ENCODE measurements at regions not wholly inside any gene's neighbourhood (a gene's known extent, or its start where the extent isn't known, plus 50 kb on each side); places are given as distances from the start of the nearest gene placed in this dataset.

- TF ChIP-seq STAT1 (IDR thresholded peaks at IDR 0.05; ENCODE audit: unreplicated experiment) (no peak), JUNB (IDR thresholded peaks at IDR 0.05; ENCODE audit: unreplicated experiment) (no peak)
Measured at GRCh38 chr4:115883847-115884246, 770.4 kb upstream of the NDST4 start (continued).

- H3K4me1 Mint-ChIP-seq = 0 out of 3 replicates have a peak, but pooled peaks cover 5% of the 10 kb centered on the region
- H2AFZ ChIP-seq = peak overlapping the region; percentile 72; the same call in 1 of the 2 replicates
- H3K4me2 ChIP-seq = no peak overlapping the region
- H3K9me3 Mint-ChIP-seq = no peaks in the 10 kb centered on the region
- H3K27me3 Mint-ChIP-seq (ENCODE audit: insufficient read depth, low read depth, poor library complexity) = peaks cover 2% of the 10 kb centered on the region
- no peaks in the 10 kb centered on the region for H3K9me2 ChIP-seq (ENCODE audit: insufficient read depth)
- no peaks in the 10 kb centered on the region for H3K27me3 ChIP-seq (ENCODE audit: insufficient read depth)
- H3K79me2 ChIP-seq (replicated peaks; ENCODE audit: insufficient read depth) = no peaks in the 10 kb centered on the region
- H3K27ac Mint-ChIP-seq = no peak overlapping the region
- H3K36me3 ChIP-seq (ENCODE audit: insufficient read depth) = no peaks in the 10 kb centered on the region
- no peaks in the 10 kb centered on the region for H3F3A ChIP-seq (replicated peaks; ENCODE audit: low read depth)
- H3K36me3 Mint-ChIP-seq (ENCODE audit: low read depth) = no peaks in the 10 kb centered on the region
- no peak overlapping the region for H3K4me3 ChIP-seq
- DNase-seq (ENCODE audit: low spot score) = no peak
- TF ChIP-seq ZNF462 (CRISPR knock-in tag; IDR thresholded peaks at IDR 0.05) = no peak
- TF ChIP-seq REST (IDR thresholded peaks at IDR 0.05; ENCODE audit: unreplicated experiment) = no peak
- TF ChIP-seq POLR2AphosphoS5 (IDR thresholded peaks at IDR 0.05; ENCODE audit: low read depth) = no peak
- TF ChIP-seq ZNF114 (CRISPR knock-in tag; IDR thresholded peaks at IDR 0.05) = no peak
- no peak for TF ChIP-seq EZH2phosphoT487 (IDR thresholded peaks at IDR 0.05; ENCODE audit: unreplicated experiment)
- no peak for TF ChIP-seq EZH2 (IDR thresholded peaks at IDR 0.05; ENCODE audit: low read depth, unreplicated experiment)
- TF ChIP-seq ZNF331 (CRISPR knock-in tag; IDR thresholded peaks at IDR 0.05; ENCODE audit: low read depth) = no peak
- TF ChIP-seq, protein P1, sequence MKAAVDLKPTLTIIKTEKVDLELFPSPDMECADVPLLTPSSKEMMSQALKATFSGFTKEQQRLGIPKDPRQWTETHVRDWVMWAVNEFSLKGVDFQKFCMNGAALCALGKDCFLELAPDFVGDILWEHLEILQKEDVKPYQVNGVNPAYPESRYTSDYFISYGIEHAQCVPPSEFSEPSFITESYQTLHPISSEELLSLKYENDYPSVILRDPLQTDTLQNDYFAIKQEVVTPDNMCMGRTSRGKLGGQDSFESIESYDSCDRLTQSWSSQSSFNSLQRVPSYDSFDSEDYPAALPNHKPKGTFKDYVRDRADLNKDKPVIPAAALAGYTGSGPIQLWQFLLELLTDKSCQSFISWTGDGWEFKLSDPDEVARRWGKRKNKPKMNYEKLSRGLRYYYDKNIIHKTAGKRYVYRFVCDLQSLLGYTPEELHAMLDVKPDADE (IDR thresholded peaks at IDR 0.05) = no peak
- TF ChIP-seq CREB1 (CRISPR knock-in tag; IDR thresholded peaks at IDR 0.05; ENCODE audit: low read depth) = no peak
- TF ChIP-seq NANOG (IDR thresholded peaks at IDR 0.05; ENCODE audit: borderline replicate concordance) = no peak
- TF ChIP-seq JUNB (IDR thresholded peaks at IDR 0.05; ENCODE audit: unreplicated experiment) = no peak
- TF ChIP-seq STAT1 (IDR thresholded peaks at IDR 0.05; ENCODE audit: unreplicated experiment) = no peak
- TF ChIP-seq CTCF (conservative IDR thresholded peaks at IDR 0.05; ENCODE audit: low read depth in 2 of 2) = no peak
- no peak overlapping the region for H3K4me3 Mint-ChIP-seq
- peaks cover 5% of the 10 kb centered on the region; the same call in 1 of the 2 replicates for H3K4me1 ChIP-seq (ENCODE audit: insufficient read depth)
- H3K27ac ChIP-seq (ENCODE audit: low read depth) = no peak overlapping the region
- ATAC-seq = no peak
- no peaks in the 10 kb centered on the region for H4K20me1 ChIP-seq (replicated peaks; ENCODE audit: insufficient read depth)
Measured at GRCh38 chr4:115883231-115883630, 769.8 kb upstream of the NDST4 start.

Data from GM23338 (cell line).